ENCODE measurements at regions not wholly inside any gene's neighbourhood (a gene's known extent, or its start where the extent isn't known, plus 50 kb on each side); places are given as distances from the start of the nearest gene placed in this dataset.

- H3K27ac ChIP-seq: no peak overlapping the region
- no peak for TF ChIP-seq ZFX (IDR thresholded peaks at IDR 0.05; ENCODE audit: borderline replicate concordance)
- TF ChIP-seq, protein P1, sequence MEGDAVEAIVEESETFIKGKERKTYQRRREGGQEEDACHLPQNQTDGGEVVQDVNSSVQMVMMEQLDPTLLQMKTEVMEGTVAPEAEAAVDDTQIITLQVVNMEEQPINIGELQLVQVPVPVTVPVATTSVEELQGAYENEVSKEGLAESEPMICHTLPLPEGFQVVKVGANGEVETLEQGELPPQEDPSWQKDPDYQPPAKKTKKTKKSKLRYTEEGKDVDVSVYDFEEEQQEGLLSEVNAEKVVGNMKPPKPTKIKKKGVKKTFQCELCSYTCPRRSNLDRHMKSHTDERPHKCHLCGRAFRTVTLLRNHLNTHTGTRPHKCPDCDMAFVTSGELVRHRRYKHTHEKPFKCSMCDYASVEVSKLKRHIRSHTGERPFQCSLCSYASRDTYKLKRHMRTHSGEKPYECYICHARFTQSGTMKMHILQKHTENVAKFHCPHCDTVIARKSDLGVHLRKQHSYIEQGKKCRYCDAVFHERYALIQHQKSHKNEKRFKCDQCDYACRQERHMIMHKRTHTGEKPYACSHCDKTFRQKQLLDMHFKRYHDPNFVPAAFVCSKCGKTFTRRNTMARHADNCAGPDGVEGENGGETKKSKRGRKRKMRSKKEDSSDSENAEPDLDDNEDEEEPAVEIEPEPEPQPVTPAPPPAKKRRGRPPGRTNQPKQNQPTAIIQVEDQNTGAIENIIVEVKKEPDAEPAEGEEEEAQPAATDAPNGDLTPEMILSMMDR (IDR thresholded peaks at IDR 0.05): no peak
Observed at GRCh38 chr4:141899541-141899940, 263.2 kb downstream of the IL15 start.

- no peak overlapping the region for H3K27ac ChIP-seq
- no peak for TF ChIP-seq ZFX (IDR thresholded peaks at IDR 0.05; ENCODE audit: borderline replicate concordance)
- TF ChIP-seq, protein P1 (IDR thresholded peaks at IDR 0.05): no peak
Observed at GRCh38 chr4:141900856-141901255, 264.5 kb downstream of the IL15 start.

DNA sequence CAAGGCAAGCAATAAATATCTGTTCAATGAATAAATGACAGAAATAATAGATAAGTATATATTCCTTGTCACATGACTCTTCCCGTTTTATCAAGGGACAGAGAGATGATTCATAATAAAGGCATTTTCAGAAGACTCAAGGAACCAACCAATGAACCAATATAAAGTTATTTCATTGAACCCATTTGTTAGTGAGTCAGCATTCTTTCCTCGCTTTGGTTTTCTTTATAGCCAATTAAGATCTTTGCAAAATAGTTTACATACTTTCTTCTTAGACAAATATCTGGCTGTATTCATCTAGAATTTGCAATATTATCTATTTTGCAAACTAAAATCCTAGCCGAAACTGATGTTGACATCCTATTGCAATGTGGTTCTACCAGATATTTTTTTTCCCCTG lies 269.4 kb downstream of the IL15 start:
- TF ChIP-seq ZFX (IDR thresholded peaks at IDR 0.05; ENCODE audit: borderline replicate concordance): no peak
- TF ChIP-seq, protein P1 (IDR thresholded peaks at IDR 0.05): no peak
- H3K27ac ChIP-seq: no peak overlapping the region

- no peak for TF ChIP-seq ZFX (IDR thresholded peaks at IDR 0.05; ENCODE audit: borderline replicate concordance)
- TF ChIP-seq, protein P1 (IDR thresholded peaks at IDR 0.05): no peak
- no peak overlapping the region for H3K27ac ChIP-seq
Observed at GRCh38 chr4:141909541-141909940, 273.2 kb downstream of the IL15 start.

- TF ChIP-seq, protein P1 (IDR thresholded peaks at IDR 0.05): no peak
- TF ChIP-seq ZFX (IDR thresholded peaks at IDR 0.05; ENCODE audit: borderline replicate concordance): no peak
- H3K27ac ChIP-seq: no peak overlapping the region
Observed at GRCh38 chr4:141912831-141913230, 276.4 kb downstream of the IL15 start.

- TF ChIP-seq ZFX (IDR thresholded peaks at IDR 0.05; ENCODE audit: borderline replicate concordance): no peak
- TF ChIP-seq, protein P1 (IDR thresholded peaks at IDR 0.05): no peak
- no peak overlapping the region for H3K27ac ChIP-seq
Observed at GRCh38 chr4:141913928-141914327, 277.5 kb downstream of the IL15 start.

DNA sequence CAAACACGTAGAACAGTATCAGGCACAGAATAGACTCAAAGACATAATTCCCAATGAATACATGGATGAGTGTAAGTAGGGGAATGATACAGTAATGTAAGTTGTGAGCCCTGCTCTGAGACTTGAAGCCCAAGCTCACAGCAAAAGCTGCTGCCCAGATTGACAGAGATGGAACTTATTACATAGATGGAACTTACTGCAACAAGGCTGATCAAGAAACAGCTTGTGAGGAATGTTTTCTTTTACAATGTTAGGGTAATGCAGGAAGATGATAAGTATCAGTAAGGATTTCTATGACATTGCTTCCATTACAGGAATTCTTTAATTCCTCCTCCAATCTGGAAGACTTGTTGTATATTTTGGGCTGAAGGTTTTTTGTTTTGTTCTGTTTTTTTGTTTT lies 278.4 kb downstream of the IL15 start:
- TF ChIP-seq ZFX (IDR thresholded peaks at IDR 0.05; ENCODE audit: borderline replicate concordance): no peak
- TF ChIP-seq, protein P1 (IDR thresholded peaks at IDR 0.05): no peak
- H3K27ac ChIP-seq: no peak overlapping the region

Measured in 22Rv1 (cell line).